SKM-1 treated with dmso at 0.1 percent for 144 hours (cell line): ENCODE measurements at regions not wholly inside any gene's neighbourhood (a gene's known extent, or its start where the extent isn't known, plus 50 kb on each side); places are given as distances from the start of the nearest gene placed in this dataset.

Experiments
- DNase-seq: peaks from one replicate; lab custom pipeline; 2025; ENCODE audit not compliant: unreplicated experiment; lab: John Stamatoyannopoulos, UW

GRCh38 chr5:40288800-40289485, 390.8 kb upstream of the PTGER4 start:
- DNase-seq = no peak

- no peak for DNase-seq
Observed at GRCh38 chr5:40284863-40285262, 394.9 kb upstream of the PTGER4 start.

- no peak for DNase-seq
Observed at GRCh38 chr5:40278881-40279280, 400.8 kb upstream of the PTGER4 start.

GRCh38 chr5:40277161-40277906, 402.4 kb upstream of the PTGER4 start:
- DNase-seq = no peak

- no peak for DNase-seq
Observed at GRCh38 chr5:40276426-40277102, 403.2 kb upstream of the PTGER4 start.

- no peak for DNase-seq
Observed at GRCh38 chr5:40274568-40274967, 405.1 kb upstream of the PTGER4 start.

DNA sequence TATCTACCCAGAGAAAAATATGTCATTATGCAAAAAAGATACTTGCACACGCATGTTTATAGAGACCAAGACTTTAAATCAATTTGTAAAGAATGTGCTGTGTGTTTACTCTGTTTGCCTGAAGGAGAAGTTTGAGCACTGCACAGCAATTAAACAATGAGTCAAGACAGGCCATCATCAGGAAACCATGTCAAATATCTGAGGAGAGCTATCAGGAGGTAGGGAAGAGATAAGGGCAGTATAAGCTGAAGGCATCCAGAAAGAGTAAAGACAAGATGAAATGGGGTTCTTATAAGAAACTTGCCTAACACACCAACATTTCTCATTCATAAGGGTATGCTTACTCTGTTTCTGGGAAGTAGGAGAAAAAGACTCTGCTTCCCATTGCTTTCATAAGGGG, 405.8 kb upstream of the PTGER4 start:
- DNase-seq = no peak

DNA sequence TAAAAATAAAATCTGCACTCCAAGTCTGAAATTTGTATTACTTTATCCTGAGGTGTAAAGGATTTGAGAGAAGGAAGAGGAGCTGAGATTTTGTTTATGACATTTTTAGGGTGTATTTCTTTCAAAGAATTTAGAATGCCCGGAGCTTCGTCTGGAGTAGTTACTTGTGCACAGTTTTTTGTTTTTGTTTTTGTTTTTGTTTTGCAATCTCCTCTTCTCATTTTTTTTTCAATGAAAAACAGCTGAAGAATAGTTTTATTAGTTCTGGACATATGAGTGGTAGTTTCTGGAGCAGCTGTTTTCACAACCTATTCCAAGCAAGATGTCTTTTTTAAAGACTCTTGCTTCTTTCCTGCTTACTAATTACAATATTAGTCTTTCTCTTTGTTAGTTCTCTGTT, 408.2 kb upstream of the PTGER4 start:
- DNase-seq = no peak

- no peak for DNase-seq
Observed at GRCh38 chr5:40270274-40270845, 409.4 kb upstream of the PTGER4 start.

DNA sequence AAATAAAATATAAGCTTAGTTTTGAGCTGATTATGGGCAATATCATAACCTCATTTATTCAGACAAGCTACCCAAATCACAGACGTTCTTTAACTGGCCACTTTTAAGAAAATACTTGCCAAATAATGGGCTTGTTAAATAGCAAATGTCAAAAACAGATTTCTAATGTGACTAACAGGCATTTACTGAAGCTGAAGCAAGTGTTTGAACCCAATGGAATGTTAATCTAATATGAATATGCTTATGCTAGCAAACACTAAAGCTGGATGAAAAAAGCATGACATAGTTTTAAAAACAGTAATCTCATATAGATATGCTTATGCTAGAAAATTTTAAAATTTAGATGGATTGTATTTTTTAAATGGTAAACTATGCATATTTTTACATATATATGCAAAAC, 411.6 kb upstream of the PTGER4 start:
- DNase-seq = no peak

DNA sequence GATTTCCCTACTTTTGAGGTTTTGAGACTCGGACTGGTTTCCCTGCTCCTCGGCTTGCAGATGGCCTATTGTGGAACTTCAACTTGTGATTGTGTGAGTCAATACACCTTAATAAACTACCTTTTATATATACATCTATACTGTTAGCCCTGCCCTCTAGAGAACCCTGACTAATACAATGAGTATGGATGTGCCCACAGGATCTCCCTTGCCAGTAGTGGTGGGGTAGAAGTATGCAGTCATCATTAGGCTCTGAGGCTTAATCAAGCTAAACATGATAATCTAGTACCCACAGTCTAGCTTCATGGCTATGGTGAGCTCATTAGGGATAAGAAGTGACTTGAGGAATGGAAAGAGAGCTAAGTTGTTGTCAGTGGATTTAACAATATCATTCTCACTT, 412.8 kb upstream of the PTGER4 start:
- DNase-seq = no peak

DNA sequence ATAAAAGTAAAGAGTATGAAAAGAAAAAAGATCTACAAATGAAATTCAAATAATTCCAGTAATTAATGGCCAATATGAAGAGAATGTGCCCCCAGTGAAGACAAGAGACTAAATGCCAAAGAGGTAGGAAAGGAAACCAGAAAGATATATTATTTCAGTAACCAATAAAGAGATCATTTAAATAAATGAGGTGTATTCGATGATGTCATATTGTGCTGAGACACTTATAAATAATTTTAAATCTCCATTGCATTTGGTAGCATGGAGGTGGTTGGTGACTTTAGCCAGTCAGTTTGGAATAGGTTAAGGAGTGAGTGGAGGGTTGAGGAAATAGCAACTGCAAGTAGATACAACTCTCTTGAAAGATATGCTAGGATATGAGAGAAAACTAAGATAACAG, 417.7 kb upstream of the PTGER4 start:
- DNase-seq = no peak

GRCh38 chr5:40260361-40260760, 419.4 kb upstream of the PTGER4 start:
- no peak for DNase-seq

DNA sequence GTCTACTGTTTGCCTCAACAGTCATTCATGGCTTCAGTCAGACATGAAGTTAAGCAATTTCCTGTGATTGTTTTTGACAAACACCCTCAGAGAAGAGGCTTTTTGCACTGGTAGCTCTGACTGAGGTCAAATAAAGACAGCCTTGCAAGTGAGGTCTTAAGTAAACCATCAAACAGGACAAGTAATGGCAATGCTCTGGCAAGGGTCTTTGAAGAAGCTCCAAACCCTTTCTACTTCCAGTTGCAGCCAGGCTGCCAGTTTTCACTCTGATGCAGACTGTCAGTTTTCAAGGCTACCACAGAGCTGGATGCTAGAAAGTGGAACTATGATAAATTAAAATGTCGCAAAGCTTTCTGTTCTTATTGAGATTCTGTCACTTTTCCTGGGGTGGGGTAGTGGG, 421.5 kb upstream of the PTGER4 start:
- DNase-seq = no peak

DNA sequence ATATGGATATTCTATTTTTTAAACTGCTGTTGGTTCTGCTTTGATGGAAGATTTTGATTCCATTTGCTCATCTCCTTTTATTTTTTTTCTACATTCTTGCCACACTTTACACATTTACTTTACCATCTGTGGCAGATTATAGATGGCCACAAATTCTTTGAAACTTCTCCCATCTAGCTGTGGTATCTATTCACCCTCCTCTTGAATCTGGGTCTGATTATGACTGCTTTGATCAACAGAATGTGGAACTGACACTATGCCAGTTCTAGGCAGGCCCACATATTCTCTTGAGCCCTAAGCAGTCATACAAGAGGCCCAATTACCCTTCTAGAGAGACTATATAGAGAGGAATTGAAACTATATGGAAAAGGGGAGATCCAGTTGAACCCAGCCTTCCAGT, 439.0 kb upstream of the PTGER4 start:
- DNase-seq = no peak

DNA sequence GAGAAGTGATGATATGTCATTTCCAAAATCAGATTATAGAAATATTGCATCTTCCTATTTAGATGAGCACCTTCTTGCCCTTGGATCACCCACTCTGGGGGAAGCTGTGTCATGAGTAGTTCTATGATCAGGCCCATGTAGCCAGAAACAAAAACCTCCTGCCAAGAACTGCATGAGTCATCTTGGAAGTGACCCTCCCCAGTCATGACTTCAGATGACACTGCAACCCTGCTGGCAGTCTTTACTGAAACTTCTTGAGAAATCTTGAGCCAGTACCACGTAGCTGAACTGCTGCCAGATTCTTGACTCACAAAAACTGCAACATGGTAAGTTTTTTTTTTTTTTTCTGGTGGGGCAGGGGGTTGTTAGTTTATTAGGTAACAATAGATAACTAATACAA, 439.6 kb upstream of the PTGER4 start:
- DNase-seq = no peak

GRCh38 chr5:40238066-40238745, 441.5 kb upstream of the PTGER4 start:
- no peak for DNase-seq

GRCh38 chr5:40235471-40236400, 444.0 kb upstream of the PTGER4 start:
- no peak for DNase-seq

GRCh38 chr5:40233268-40233667, 446.4 kb upstream of the PTGER4 start:
- no peak for DNase-seq

GRCh38 chr5:40227931-40228330, 451.8 kb upstream of the PTGER4 start:
- DNase-seq = no peak
